Breast epithelium (tissue), 3 donors: ENCODE measurements at regions not wholly inside any gene's neighbourhood (a gene's known extent, or its start where the extent isn't known, plus 50 kb on each side); places are given as distances from the start of the nearest gene placed in this dataset.

ENCODE experiments used
- CTCF ChIP-seq, 3 donors: fragments of 450-650 bp; IDR thresholded peaks; one replicate each; pipeline ENCODE4 v1.5.1; 2016 to 2017; ENCODE audit warnings: antibody characterized with exemption in 3 of 3, mild to moderate bottlenecking in 3 of 3, moderate library complexity in 3 of 3
- POLR2A ChIP-seq: fragments of 450-650 bp; IDR thresholded peaks from one replicate; pipeline ENCODE4 v1.6.1; 2016; ENCODE audit warnings: antibody characterized with exemption, mild to moderate bottlenecking, moderate library complexity
- POLR2AphosphoS5 ChIP-seq, 3 donors: sonication (generic); formaldehyde crosslinking; IDR thresholded peaks; one replicate each; pipeline ENCODE4 v1.6.1; 2017; ENCODE audit warnings: antibody characterized with exemption in 3 of 3

GRCh38 chr21:16323596-16323995 lies 593.8 kb downstream of the USP25 start:
- TF ChIP-seq CTCF (IDR thresholded peaks at IDR 0.05) (no peak), POLR2A (no peak), POLR2AphosphoS5 (IDR thresholded peaks at IDR 0.05) (no peak)
